ENCODE measurements at regions not wholly inside any gene's neighbourhood (a gene's known extent, or its start where the extent isn't known, plus 50 kb on each side); places are given as distances from the start of the nearest gene placed in this dataset.

- TF ChIP-seq PBX2 (CRISPR knock-in tag; IDR thresholded peaks at IDR 0.05) (peak; percentile 69), ZBTB49 (CRISPR knock-in tag; IDR thresholded peaks at IDR 0.05; ENCODE audit: borderline replicate concordance) (peak; percentile 76; the same call in 1 of the 2 replicates), U2AF1 (optimal IDR thresholded peaks at IDR 0.05; ENCODE audit: low read depth, low read length) (no peak), CAMTA2 (CRISPR knock-in tag; IDR thresholded peaks at IDR 0.05; ENCODE audit: borderline replicate concordance) (no peak), ZNF713 (CRISPR knock-in tag; IDR thresholded peaks at IDR 0.05) (no peak), ZNF343 (CRISPR knock-in tag; IDR thresholded peaks at IDR 0.05) (peak; percentile 77; the same call in 1 of the 2 replicates), ZNF253 (CRISPR knock-in tag; IDR thresholded peaks at IDR 0.05; ENCODE audit: borderline replicate concordance) (no peak), NR3C1 (CRISPR knock-in tag; IDR thresholded peaks at IDR 0.05) (no peak), ZNF737 (CRISPR knock-in tag; IDR thresholded peaks at IDR 0.05; ENCODE audit: borderline replicate concordance) (no peak; the same call in 1 of the 2 replicates), KDM1A (CRISPR knock-in tag; IDR thresholded peaks at IDR 0.05) (peak; percentile 95)
These were observed 144.6 kb upstream of the TMEM170B start (continued) for GRCh38 chr6:11392778-11393507.

Measured in HepG2 (cell line).